D721Med (cell line): ENCODE measurements at regions not wholly inside any gene's neighbourhood (a gene's known extent, or its start where the extent isn't known, plus 50 kb on each side); places are given as distances from the start of the nearest gene placed in this dataset.

Source experiments
- DNase-seq: peaks from one replicate; pipeline ENCODE4 v3.0.0; 2011; ENCODE audit warnings: low spot score; ENCODE audit not compliant: insufficient read length
- FAIRE-seq: peaks from 2 replicates; lab custom pipeline; 2011; peaks lifted over from hg19 to GRCh38; lab: Jason Lieb, UNC
- TF ChIP-seq, protein P1 (sequence below): IDR thresholded peaks from 2 replicates; pipeline ENCODE4 v1.5.1; 2012; ENCODE audit warnings: mild to moderate bottlenecking, control low read depth; ENCODE audit not compliant: insufficient read depth; ENCODE audit errors: missing control alignments

- FAIRE-seq, result no peak
These were observed 315.2 kb upstream of the PDE4D start for GRCh38 chr5:60208716-60209115.

GRCh38 chr5:60207040-60207439 lies 313.5 kb upstream of the PDE4D start:
- DNase-seq, result no peak

More at GRCh38 chr5:60208716-60209115, 315.2 kb upstream of the PDE4D start:
- TF ChIP-seq, protein P1, sequence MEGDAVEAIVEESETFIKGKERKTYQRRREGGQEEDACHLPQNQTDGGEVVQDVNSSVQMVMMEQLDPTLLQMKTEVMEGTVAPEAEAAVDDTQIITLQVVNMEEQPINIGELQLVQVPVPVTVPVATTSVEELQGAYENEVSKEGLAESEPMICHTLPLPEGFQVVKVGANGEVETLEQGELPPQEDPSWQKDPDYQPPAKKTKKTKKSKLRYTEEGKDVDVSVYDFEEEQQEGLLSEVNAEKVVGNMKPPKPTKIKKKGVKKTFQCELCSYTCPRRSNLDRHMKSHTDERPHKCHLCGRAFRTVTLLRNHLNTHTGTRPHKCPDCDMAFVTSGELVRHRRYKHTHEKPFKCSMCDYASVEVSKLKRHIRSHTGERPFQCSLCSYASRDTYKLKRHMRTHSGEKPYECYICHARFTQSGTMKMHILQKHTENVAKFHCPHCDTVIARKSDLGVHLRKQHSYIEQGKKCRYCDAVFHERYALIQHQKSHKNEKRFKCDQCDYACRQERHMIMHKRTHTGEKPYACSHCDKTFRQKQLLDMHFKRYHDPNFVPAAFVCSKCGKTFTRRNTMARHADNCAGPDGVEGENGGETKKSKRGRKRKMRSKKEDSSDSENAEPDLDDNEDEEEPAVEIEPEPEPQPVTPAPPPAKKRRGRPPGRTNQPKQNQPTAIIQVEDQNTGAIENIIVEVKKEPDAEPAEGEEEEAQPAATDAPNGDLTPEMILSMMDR, result no peak
- no peak for DNase-seq

GRCh38 chr5:60206234-60206633 lies 312.7 kb upstream of the PDE4D start:
- no peak for FAIRE-seq
- TF ChIP-seq, protein P1, result no peak
- no peak for DNase-seq

More at GRCh38 chr5:60207040-60207439, 313.5 kb upstream of the PDE4D start:
- TF ChIP-seq, protein P1, result no peak
- no peak for FAIRE-seq

DNA sequence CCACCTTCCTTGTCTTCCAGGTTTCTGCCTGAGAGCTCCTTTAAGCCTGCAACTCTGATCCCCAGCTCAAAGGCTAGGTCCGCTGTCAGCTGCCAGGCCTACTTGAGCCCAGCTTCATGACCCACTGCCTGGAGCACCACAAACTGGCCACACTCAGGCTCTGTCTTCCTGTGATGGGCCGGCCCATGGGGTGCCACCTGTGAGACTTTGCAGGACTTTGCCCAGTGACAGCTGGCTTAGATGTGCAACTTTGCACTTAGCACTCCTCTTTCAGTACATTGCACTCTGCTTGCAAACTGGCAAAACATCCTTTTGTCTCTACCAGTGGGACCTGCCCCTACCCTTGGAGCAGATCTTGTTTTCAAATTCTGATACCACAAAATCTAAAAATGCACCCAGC lies 311.5 kb upstream of the PDE4D start:
- TF ChIP-seq, protein P1, result no peak
- FAIRE-seq (no peak), DNase-seq (no peak)

DNA sequence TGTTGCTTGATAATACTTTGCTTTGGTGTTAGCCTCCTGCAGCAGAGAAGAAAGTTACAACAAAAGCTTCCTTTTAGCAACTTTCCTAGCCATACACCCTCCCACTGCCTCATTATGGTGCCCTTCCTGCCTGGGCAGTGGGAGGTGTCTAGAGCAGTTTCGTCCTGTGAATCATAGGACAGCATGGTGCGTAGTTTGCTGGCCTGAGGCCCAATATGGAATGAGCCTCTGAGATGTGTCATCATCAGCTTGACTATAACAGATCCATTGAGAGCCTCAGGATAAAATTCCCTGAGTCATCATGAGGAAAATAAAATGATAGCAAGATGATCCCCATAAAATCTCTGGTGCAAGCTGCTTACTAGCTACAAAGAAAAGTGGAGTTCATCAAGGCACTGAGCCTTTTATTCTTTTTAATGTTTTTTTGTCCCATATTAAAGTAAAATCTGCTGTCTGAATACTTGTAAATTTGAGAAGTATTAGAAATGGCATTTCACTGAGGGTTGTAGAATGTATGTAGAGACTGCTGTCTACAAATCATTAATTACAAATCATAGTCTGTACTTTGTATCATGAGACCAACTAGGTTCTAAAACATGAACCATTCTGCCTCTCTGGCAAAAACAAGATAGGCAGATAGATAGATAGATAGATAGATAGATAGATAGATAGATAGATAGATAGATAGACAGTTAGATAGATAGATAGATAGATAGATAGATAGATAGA lies 303.0 kb upstream of the PDE4D start:
- FAIRE-seq (no peak), DNase-seq (no peak)
- TF ChIP-seq, protein P1, result no peak

- DNase-seq (no peak), FAIRE-seq (no peak)
- TF ChIP-seq, protein P1, result no peak
These were observed 302.0 kb upstream of the PDE4D start for GRCh38 chr5:60195551-60195950.

DNA sequence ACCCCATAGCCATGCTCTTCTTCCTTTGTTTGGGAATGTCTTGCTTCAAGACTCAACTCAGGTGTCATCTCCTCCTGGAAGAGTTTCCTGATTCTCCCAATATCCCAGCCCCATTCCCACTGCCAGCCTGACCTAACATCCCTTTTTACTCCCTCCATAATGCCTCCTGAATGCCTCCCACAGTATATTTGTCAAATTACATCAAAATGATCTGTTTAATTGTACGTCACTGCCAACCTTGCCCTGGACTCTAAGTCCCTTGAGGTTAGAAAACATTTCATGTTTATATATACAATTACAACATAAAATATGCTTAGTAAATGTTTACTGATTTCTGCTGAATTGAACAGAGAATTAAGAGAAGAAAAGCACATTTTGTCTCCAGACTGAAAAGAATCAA lies 301.6 kb upstream of the PDE4D start:
- no peak for FAIRE-seq

More for the DNA sequence above, 301.6 kb upstream of the PDE4D start:
- no peak for DNase-seq
- TF ChIP-seq, protein P1, result no peak
